Non-pigmented ciliary epithelial cell (primary cell): ENCODE measurements at regions not wholly inside any gene's neighbourhood (a gene's known extent, or its start where the extent isn't known, plus 50 kb on each side); places are given as distances from the start of the nearest gene placed in this dataset.

ENCODE experiments used
- DNase-seq: peaks from one replicate; pipeline ENCODE4 v3.0.0-alpha.2; 2010; ENCODE audit warnings: low read depth

DNA sequence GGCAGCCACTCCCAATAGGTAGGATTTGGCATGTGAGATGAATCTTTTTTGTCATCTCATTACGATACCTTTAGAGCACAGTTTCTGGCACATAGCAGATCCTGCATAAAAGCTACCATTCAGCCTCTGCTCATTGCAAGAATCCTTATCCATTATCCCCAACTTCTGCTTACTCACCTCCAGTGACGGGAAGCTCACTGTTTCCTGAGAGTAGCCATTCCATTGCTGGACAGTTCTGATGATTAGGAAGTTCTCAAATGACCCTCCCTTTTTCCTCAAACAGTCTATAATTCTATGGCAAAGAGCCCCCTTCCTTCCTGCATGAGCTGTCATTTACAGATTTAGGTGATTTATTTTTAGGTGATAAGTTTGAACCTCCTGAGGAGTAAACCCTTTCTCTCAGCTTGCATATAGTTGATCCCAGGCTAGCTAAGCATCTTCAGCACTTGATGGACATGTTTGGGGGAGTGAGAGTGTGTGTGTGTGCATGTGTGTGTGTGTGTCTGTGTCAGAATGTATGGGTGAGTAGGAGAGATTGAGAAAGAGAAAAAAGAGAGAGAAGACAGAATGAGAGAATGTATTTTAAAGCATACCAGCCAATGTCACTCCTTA lies 109.7 kb downstream of the LSM3 start:
- no peak for DNase-seq

DNA sequence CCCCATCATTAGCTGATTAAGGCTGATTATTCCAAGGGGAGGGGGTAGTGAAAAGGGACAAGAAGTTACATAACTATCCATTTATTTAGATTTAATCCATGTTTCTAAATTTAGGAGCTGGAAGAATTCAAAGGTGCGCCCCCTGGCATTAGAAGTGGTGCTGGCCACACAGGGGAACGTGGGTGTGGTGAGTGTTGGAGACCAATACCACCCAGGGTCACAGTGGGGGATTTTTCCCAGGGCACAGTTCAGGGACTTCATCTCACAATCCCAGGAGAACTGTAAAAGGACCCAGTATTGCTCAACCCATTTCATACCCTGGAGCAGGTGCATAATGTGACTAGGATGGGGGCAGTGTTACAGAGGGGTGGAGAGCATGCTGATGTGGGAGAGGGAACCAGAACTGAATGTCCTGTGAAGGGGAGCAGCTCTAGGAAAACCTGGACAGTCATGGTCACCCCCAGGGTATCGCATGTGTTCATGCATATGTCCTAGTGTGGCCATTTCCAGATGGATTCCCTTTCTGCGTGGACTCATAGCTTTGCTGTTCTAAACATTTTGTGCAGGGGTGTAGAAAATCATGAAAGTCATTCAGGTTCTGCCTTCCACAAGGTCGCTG lies 110.3 kb downstream of the LSM3 start:
- no peak for DNase-seq

DNA sequence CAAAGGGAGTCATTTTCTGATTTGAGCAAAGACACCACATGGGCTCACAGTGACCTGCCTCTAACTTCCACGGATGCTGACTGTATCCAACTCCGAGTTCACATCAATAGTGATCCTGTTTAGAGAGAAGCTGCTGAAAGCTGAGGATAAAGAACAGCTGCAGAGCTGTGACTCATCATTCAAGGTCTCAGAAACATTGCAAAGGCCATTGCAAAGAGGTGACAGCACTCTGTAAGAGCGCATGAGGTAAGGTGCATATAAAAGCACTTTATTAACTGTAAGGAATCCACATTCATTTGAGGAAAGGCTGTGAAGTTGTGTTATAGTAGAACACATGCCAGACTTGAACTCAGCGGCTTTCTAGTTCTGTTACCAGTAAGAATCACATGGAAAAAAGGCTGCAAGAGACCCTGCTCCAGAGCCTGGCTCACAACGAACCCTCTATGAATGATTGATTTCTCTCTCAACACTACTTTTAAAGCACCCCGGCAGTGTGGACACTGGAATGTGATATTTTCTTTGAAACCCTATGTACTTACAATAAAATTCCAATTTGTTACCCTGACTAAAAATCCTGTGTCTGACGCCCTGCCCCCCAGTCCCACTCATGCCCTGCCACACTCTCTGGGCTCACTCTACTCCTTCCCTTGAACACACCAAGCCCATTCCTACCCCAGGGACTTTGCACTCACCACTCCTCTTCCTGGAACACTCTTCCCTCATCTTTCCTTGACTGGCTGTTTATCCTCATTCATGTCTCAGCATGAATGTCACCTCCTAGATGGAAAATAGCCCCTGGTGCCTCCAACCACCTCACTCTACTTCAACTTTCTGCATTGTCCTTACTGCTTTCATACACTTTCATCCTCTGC lies 111.2 kb downstream of the LSM3 start:
- DNase-seq, result peak; percentile 83

DNA sequence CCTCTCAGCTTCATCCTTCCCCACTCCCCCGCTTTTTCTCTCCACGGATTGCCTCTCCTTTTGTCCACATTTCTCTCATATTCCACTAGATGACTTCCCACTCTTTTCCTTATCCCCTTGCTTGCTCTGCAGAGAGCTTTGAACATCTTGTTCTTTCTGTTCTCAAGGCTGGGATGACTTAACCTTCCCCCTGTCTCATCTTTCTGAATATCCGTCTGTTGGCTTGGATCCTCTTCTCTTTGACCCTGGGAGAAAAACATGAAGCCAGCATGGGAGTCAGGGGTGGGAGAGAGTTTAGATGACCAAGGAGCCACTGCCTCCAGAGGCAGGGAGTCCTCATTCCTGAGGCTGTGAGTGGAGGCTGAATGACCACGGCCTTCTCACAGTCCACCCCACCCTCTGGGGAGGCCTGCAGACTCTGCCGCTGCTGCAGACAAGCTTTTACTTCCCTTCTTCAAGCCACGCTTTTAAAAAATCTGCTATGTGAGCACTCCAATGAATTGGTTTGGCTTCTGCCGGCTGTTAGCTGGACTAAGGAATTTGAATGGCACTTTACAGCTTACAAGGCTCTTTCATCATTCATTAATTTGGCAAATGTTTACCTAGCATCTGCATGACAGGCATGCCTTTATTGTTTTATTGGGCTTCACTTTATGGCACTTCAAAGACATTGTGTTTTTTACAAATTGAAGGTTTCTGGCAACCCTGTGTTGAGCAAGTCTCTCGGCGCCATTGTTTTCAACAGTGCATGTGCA lies 111.6 kb upstream of the SLC6A6 start:
- no peak for DNase-seq

DNA sequence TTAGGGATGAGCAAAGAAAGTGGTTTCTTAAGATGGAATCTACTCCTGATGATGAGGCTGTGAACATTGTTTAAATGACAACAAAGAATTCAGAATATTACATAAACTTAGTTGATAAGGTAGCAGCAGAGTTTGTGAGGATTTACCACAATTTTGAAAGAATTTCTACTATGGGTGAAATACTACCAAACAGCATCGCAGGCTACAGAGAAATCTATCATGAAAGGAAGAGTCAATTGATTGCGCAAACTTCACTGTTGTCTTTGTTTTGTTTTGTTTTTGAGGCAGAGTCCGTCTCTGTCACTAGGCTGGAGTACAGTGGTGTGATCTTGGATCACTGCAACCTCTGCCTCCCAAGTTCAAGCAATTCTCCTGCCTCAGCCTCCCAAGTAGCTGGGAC lies 107.4 kb upstream of the SLC6A6 start:
- no peak for DNase-seq

DNA sequence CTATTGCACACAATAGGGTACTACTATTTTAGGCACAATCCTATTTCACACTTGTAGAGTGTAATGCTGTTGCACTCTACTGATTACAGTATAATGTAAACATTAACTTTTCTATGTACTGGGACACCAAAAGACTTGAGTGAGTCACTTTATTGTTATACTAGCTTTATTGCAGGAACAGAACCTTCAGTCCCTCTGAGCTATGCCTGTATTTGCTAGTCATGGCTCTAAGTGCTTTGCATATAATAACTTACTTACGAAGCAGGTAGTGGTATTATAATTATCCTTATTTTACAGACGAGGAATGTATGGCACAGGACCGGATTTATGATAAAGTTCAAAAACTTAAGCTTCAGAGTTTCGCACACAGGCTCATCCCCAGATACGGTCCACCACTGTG lies 106.6 kb upstream of the SLC6A6 start:
- DNase-seq, result no peak

DNA sequence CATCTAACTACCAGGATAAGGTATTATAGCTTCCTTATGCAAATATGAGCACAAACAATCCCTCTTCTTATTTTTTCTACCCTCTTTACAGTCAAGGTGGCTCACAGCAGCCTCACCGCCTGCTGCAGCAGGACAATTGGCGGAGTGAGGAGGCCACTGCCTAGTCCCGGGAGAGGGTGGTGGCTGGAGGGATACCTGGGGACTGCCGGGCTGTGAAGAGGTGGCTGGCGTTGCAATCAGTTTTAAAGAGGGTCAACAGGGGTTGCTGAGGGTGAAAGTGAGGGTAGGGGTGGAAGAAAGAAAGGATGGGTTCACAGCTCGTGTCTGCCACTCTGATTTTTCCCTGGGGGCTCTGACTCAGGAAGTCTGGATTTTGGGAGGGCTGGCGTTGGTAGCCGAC lies 105.1 kb upstream of the SLC6A6 start:
- DNase-seq, result no peak

DNA sequence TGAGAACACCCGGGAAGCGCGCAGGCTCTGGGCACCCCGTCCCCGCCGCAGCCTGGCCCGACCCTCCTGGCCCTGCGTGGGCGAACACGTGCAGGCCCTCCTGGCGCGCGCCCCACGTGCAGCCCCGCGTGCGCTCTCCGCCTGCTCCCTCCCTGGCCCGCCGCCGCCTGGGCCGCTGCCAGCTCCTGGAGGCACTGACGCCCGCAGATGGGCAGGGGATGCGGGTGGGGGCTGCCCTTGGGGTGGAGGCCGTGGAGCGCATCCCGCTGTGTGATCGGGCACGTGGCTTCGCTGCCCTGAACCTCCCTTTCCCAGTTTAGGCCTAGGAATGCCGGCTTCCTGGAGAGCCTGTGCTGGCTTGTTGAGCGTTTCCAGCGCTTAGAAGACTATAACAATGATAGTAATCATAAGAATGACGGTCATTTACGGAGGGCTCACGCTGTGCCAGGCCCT lies 104.6 kb upstream of the SLC6A6 start:
- DNase-seq, result no peak

DNA sequence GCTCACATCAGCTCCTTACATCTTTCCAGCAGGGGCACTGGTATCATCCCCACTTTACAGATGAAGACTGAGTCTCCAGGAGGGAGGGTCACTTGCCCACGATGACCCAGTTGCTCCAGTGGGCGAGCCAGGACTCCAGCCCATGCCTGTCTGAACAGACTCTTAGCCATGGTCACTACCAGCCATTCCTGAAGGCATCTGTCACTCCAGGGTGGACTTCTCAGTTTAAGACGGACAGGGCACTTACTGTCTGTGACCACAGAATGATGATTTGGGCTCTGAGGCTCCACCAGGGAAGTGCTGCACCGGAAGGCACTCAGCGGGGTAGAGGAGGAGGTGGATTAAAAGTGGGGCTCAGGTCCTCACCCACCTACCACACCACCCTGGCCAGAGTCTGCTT lies 104.0 kb upstream of the SLC6A6 start:
- DNase-seq, result no peak

DNA sequence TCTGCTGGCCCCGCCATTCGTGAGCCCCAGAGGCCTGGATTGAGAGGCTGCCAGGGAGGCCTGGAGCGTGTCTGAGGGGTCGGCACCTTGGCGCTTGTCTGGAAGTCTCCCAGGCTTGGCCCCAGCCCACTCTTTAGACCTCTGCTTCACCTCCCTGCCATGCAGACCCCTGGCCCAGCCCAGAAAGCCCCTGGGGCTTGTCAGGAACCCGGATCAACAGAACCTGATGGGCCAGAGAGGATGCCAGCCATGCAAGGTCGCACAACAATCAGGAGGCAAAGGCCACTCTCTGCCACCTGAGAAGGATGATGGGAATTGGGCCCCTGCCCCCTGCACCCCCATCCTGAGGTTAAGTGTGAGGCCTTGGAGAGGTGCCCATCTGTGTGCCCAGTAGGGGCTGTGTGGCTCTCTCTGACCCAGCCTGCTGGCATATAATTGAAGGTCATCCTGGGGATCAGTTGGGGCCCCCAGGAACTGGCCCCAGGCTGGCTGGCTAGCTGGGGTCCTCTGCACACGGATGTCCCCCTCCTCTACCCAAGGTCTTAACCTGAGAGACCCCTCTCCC lies 103.3 kb upstream of the SLC6A6 start:
- no peak for DNase-seq

DNA sequence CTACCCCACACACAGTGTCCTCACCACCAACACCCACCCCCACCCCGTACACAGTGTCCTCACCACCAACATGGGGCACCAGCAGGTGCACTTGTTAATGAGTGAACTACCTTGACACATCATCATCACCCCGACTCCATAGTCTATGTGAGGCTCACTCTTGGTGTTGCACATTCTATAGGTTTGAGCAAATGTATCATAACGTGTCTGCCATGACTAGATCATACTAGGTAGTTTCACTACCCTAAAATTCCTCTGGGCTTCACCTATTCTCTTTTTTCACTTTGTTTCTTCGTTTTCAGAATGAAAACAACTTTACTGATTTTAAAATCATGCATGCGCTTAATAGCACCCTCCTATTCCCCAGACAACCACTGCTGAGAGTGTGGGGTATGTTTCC lies 102.6 kb upstream of the SLC6A6 start:
- DNase-seq, result no peak

DNA sequence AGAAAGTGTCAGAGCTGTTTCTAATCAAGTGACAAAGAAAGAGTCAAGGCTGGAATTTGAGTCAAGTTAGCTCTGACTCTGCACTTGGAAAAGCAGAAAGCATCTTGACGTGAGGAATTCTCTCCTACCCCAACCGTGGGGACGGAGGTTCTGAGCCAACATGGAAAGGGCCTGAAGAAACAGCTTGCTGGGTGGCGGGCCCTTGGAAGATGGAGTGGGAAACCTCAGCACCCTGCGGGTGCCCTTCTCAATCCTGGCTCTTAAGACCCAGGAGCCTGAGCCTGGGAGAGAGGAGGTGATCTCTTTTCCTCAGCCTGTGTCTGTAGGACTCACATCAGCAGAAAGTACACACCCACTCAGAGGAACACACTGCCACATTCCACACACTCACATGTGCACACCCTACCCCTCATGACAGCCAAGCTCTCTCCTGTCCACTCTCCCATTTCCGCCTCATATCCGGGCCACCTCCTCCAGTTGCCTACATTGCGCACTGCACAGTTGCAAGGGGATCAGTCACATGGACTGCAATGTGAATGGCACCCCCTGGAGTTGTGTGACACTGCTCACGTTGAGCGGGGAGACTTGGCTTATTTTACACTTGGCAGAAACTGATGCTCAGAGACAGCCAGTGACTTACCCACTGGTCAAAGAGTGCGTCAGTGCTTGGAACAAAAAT lies 101.5 kb upstream of the SLC6A6 start:
- no peak for DNase-seq

DNA sequence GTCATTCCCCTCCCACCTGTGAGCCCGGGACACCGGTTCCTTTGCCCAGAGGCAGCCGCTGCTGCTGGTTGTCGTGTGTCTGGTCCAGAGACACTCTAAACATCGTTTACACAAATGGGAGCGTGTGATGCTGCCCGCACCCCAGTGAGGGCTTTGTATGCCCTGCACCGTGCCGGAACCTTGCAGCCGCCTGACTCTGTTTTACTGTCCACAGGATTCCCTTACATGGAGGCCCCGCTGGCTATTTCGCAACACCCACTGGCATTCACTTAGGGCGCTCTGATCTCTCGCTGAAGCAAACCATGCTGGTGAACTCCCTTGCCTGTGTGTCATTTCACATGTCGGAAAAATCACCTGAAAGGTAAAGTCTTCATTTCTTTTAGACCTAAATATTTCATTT lies 100.8 kb upstream of the SLC6A6 start:
- no peak for DNase-seq

DNA sequence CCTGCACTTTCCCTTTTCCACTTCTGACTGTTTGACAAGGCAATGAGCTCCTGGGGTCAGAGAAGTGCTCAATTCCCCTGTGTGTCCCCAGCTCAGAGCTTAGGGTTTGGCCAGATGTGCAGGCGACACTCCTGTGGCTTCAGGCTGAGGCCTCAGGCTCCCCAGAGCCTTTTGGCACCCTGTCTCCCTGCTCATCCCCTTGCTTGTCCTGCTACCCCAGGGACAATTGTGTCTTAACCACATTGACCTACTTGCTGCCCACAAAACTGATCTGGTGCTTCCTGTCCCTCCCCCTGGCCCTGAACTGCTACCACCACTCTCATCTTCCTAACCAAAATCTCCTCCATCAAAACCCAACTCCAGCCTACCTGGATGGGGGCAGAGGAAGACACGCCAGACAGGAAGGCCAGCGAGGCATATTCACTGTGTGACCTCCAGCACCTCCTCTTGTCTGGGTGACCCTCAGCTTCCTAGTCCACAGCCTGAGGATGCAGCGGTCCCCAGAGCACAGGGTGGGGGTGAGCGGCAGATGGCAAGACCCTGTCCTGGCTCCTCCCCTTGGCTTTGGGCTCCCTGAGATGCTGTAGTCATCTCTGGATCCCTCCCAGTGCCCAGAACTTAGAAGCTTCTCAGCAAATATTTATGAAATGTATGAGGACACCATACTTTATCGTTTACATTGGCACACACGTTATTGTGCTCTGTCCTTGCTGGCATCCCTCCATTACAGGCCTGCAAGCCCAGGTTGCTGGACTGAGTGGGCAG lies 98.9 kb upstream of the SLC6A6 start:
- DNase-seq, result no peak

DNA sequence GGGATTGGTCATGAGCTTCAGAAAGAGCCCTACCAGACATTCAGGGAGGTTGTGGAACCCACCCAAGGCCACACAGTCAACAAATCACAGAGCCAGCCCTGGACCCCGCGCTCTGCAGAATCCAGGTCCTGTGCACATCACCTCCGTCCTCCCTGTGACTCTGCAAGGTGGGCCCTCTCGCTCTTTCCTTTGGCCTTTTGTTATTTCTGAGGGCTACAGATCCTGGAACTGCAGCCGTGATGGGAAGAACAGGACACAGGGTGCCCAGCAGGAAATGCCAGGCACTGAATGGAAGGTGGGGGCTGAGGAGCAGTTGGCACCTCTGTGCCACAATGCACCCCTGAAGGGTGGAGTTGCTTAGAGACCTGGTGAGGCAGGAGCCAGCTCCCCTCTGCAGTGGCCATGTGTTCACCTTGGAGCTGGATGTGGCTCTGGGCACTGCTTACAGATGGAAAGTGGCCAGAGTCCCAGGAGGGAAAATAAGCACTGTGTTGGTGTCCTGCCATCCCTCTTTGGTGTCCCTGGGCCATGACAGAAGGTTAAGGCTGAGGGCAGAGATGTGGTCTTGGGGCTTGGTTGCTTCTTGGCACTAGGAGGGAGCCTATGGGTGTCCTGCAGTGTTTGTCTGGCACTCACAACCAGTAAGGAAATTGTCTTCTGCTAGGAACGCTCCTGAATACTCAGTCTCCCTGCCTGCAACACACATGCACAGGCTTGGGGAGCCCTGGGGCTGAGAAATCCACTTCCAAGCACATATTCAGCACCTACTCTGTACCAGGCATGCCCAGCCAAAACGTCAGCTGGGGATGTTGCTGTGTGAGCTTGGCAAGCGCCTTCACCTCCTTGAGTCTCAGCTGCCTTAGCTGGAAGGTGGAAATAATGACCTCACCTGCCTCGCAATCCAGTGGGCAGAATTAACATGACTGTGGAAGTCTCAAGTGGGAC lies 98.0 kb upstream of the SLC6A6 start:
- DNase-seq, result no peak

DNA sequence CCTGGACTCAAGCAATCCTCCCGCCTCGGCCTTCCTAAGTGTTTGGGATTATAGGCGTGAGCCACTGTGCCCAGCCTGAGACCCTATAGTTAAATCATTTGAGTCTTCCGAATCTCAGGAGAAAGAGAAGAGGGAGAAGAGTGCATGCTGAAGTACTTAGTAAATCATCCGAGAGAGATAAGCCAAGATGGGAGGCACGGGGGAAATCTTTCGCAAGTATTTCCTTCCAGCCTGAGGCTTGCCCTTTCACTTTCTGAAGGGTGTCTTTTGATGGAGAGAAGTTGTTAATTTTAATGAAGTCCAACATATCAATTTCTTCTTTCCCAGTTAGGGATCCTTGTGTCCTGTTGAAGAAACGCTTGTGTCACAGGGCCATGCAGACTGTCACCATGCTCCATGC lies 97.1 kb upstream of the SLC6A6 start:
- no peak for DNase-seq

DNA sequence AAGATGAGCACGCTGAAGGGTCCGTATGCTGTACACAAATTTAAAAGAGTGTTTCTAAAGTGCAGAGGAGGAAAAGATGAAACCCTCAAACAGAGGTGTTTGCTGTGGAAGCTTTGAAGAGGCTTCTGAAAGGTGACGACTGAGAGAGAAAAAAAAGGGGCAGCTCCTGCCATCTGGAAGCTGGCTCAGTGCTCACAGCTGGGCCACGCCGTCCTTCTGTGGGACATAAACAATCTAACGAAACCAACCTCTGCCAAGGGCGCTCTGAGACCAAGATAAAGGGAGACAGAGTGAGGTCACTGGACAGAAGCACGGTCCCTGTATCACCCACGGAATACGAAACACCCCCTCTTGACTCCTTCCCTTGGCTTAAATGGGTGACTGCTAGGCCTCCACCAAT lies 96.3 kb upstream of the SLC6A6 start:
- no peak for DNase-seq

DNA sequence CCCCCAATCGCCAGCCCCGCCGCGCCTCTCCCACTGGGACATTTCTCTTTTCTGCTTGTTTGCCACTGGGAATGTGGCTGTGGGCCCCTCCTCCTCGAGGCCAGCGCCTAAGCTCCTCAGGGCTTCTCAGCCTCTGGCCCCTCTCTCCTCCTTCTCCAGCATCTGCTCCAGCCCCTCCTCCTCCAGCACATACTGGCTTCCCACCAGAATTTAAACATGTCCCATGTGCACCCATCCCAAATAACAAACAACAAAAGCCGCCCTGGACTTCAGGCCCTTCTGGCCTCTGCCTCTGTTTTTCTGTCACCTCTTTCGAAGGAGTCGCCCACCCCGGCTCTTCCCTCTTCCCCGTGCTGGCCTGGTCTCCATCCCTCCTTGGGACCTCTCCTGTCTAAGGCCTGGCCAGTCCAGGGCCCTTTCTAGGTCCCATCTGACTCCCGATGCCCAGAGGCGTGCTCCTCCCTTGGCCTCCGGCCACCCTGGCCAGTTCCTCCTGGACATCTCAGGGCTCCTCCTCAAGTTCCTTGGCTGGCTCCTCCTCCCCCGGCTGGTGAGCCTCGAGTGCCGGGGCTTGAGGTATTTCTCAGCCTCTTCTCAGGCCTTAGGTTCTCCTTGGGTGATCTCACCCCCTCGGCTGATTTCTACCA lies 94.6 kb upstream of the SLC6A6 start:
- DNase-seq, result no peak

DNA sequence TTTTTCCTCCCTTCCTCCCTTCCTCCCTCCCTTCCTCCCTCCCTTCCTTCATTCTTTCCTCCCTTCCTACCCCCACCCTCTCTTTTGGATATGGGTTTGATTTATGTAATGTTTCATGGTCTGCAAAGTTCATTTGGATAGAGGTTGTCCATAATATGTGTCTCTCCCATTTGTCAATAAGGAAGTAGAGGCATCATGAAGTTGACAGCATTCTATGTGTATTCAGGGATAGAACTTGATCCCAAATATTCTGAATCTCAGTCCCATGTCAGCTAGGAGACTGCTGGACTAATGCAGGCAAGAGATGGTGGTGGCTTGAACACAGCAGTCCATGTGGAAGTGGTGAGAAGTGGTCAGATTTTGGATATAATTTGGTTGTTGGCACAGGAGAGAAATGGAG lies 90.7 kb upstream of the SLC6A6 start:
- DNase-seq, result no peak
